IMR-90 (cell line): ENCODE measurements at regions not wholly inside any gene's neighbourhood (a gene's known extent, or its start where the extent isn't known, plus 50 kb on each side); places are given as distances from the start of the nearest gene placed in this dataset.

Experiments used
- ATAC-seq: fragments of 200-7000 bp; cut with Tn5 transposase; 2 replicates; pipeline ENCODE4 v1.9.1; 2020; ENCODE audit warnings: low read depth, mild to moderate bottlenecking, moderate library complexity
- BruUV-seq: library from RNA; stranded (reverse); fragments of 400-500 nt; replicated peaks from 2 replicates; lab custom pipeline; 2021; lab: Mats Ljungman, UMichigan
- CTCF ChIA-PET: fragments of 300-600 bp; formaldehyde crosslinking; extraction: SDS; loops from one replicate; lab custom pipeline; 2021; ENCODE audit warnings: antibody characterized with exemption; lab: Yijun Ruan, JAX
- POLR2A ChIA-PET: fragments of 300-600 bp; sonication (Branson Sonifier 250); formaldehyde crosslinking; loops from one replicate; lab custom pipeline; 2022; ENCODE audit warnings: antibody characterized with exemption; ENCODE audit not compliant: unreplicated experiment; lab: Charles Lee
- DNase-seq: peaks from one replicate; pipeline ENCODE4 v3.0.0; 2013
- H2AFZ ChIP-seq: replicated peaks from 2 replicates; pipeline ENCODE3; 2013; ENCODE audit warnings: low read length, mild to moderate bottlenecking; ENCODE audit not compliant: poor library complexity
- H2AK5ac ChIP-seq: 2 replicates; pipeline ENCODE4 v1.6.1; 2013; ENCODE audit warnings: low read depth, low read length, inconsistent platforms
- H2AK9ac ChIP-seq: replicated peaks from 2 replicates; pipeline ENCODE3; 2013; ENCODE audit warnings: mild to moderate bottlenecking, low read depth, low read length, moderate library complexity; ENCODE audit not compliant: poor library complexity
- H2BK120ac ChIP-seq: 2 replicates; pipeline ENCODE4 v1.6.1; 2013; ENCODE audit warnings: low read depth, low read length, inconsistent platforms
- H2BK15ac ChIP-seq: 3 replicates; pipeline ENCODE4 v1.6.1; 2013; ENCODE audit warnings: low read depth, low read length, inconsistent platforms
- H2BK20ac ChIP-seq: 2 replicates; pipeline ENCODE4 v1.6.1; 2013; ENCODE audit warnings: low read depth, mild to moderate bottlenecking, inconsistent platforms, low read length, moderate library complexity
- H2BK5ac ChIP-seq: 2 replicates; pipeline ENCODE4 v1.6.1; 2013; ENCODE audit warnings: mild to moderate bottlenecking, low read depth, low read length, inconsistent platforms; ENCODE audit not compliant: poor library complexity, severe bottlenecking
- H3K14ac ChIP-seq: replicated peaks from 2 replicates; pipeline ENCODE4 v1.6.1; 2013; ENCODE audit warnings: low read depth, low read length, inconsistent platforms
- H3K18ac ChIP-seq: 2 replicates; pipeline ENCODE4 v1.6.1; 2013; ENCODE audit warnings: low read depth, low read length, control low read depth
- H3K23ac ChIP-seq: 2 replicates; pipeline ENCODE4 v1.6.1; 2013; ENCODE audit warnings: low read depth, low read length, inconsistent platforms
- H3K27ac ChIP-seq: 2 replicates; pipeline ENCODE4 v1.5.1; 2013; ENCODE audit warnings: mild to moderate bottlenecking, control low read depth, low read length; ENCODE audit not compliant: insufficient read depth
- H3K27me3 ChIP-seq: 2 replicates; pipeline ENCODE4 v1.6.1; 2013; ENCODE audit warnings: low read length; ENCODE audit not compliant: control insufficient read depth, insufficient read depth
- H3K36me3 ChIP-seq: 2 replicates; pipeline ENCODE4 v1.6.1; 2013; ENCODE audit warnings: low read length, mixed read lengths; ENCODE audit not compliant: control insufficient read depth, insufficient read depth
- H3K4ac ChIP-seq: 2 replicates; pipeline ENCODE4 v1.6.1; 2013; ENCODE audit warnings: low read depth, low read length, inconsistent platforms
- H3K4me1 ChIP-seq: 2 replicates; pipeline ENCODE4 v1.6.1; 2013; ENCODE audit warnings: low read length, mixed read lengths; ENCODE audit not compliant: control insufficient read depth, insufficient read depth
- H3K4me2 ChIP-seq: 2 replicates; pipeline ENCODE4 v1.6.1; 2013; ENCODE audit warnings: low read depth, mild to moderate bottlenecking, control low read depth, low read length, moderate library complexity
- H3K4me3 ChIP-seq: 2 replicates; pipeline ENCODE4 v1.5.1; 2013; ENCODE audit warnings: low read depth, mild to moderate bottlenecking, control low read depth, low read length, moderate library complexity; ENCODE audit not compliant: insufficient read depth
- H3K56ac ChIP-seq: 2 replicates; pipeline ENCODE4 v1.6.1; 2013; ENCODE audit warnings: low read length, inconsistent platforms; ENCODE audit not compliant: insufficient read depth; ENCODE audit errors: extremely low read depth
- H3K79me1 ChIP-seq, 2 experiments: 2 replicates each; pipeline ENCODE4 v1.6.1; 2013; ENCODE audit warnings: low read length in 2 of 2, inconsistent platforms in 1 of 2, low read depth in 1 of 2
- H3K9ac ChIP-seq: 2 replicates; pipeline ENCODE4 v1.6.1; 2013; ENCODE audit warnings: low read depth, low read length, control low read depth
- H3K9me1 ChIP-seq: 2 replicates; pipeline ENCODE4 v1.6.1; 2013; ENCODE audit warnings: low read length, inconsistent platforms; ENCODE audit not compliant: insufficient read depth
- H3K9me3 ChIP-seq: 2 replicates; pipeline ENCODE4 v1.6.1; 2013; ENCODE audit warnings: low read length; ENCODE audit not compliant: control insufficient read depth, insufficient read depth
- H4K20me1 ChIP-seq: 2 replicates; pipeline ENCODE4 v1.6.1; 2013; ENCODE audit warnings: low read length, inconsistent platforms; ENCODE audit not compliant: insufficient read depth
- H4K5ac ChIP-seq: 2 replicates; pipeline ENCODE4 v1.6.1; 2013; ENCODE audit warnings: mild to moderate bottlenecking, low read depth, low read length, control low read depth
- H4K8ac ChIP-seq, 2 experiments: 2 replicates each; pipeline ENCODE4 v1.6.1; 2013; ENCODE audit warnings: low read depth in 2 of 2, low read length in 2 of 2, control low read depth in 1 of 2, inconsistent platforms in 1 of 2
- H4K91ac ChIP-seq: 2 replicates; pipeline ENCODE4 v1.6.1; 2013; ENCODE audit warnings: low read depth, low read length, inconsistent platforms; ENCODE audit not compliant: insufficient read depth
- BHLHE40 ChIP-seq: fragments of 150-350 bp; IDR thresholded peaks from 2 replicates; pipeline ENCODE4 v1.6.1; 2016; ENCODE audit warnings: mild to moderate bottlenecking, low read depth, low read length
- CEBPB ChIP-seq: IDR thresholded peaks from 2 replicates; pipeline ENCODE4 v1.6.1; 2012; ENCODE audit warnings: low read depth, low read length, improper control_type of control experiment
- CHD1 ChIP-seq: IDR thresholded peaks from 2 replicates; pipeline ENCODE4 v1.6.1; 2012; ENCODE audit warnings: low read depth, low read length, improper control_type of control experiment
- ELK1 ChIP-seq: fragments of 150-350 bp; IDR thresholded peaks from 2 replicates; pipeline ENCODE4 v1.6.1; 2016; ENCODE audit warnings: low read depth, mild to moderate bottlenecking, low read length, moderate library complexity, borderline replicate concordance
- FOS ChIP-seq: fragments of 150-350 bp; IDR thresholded peaks from 2 replicates; pipeline ENCODE4 v1.6.1; 2016; ENCODE audit warnings: low read depth, low read length
- MAFK ChIP-seq: IDR thresholded peaks from 2 replicates; pipeline ENCODE4 v1.6.1; 2012; ENCODE audit warnings: low read depth, low read length, improper control_type of control experiment
- MAZ ChIP-seq: IDR thresholded peaks from 2 replicates; pipeline ENCODE4 v1.6.1; 2012; ENCODE audit warnings: low read depth, mild to moderate bottlenecking, low read length, improper control_type of control experiment, moderate library complexity, borderline replicate concordance
- MXI1 ChIP-seq: IDR thresholded peaks from 2 replicates; pipeline ENCODE4 v1.6.1; 2012; ENCODE audit warnings: low read depth, mild to moderate bottlenecking, low read length, moderate library complexity, borderline replicate concordance
- NFE2L2 ChIP-seq: fragments of 150-350 bp; IDR thresholded peaks from 2 replicates; pipeline ENCODE4 v1.6.1; 2016; ENCODE audit warnings: low read depth, mild to moderate bottlenecking, low read length
- POLR2A ChIP-seq: IDR thresholded peaks from 2 replicates; pipeline ENCODE4 v1.6.1; 2012; ENCODE audit warnings: mild to moderate bottlenecking, low read depth, low read length
- RAD21 ChIP-seq: IDR thresholded peaks from 2 replicates; pipeline ENCODE4 v1.6.1; 2012; ENCODE audit warnings: low read length, improper control_type of control experiment
- RCOR1 ChIP-seq: IDR thresholded peaks from 2 replicates; pipeline ENCODE4 v1.6.1; 2012; ENCODE audit warnings: mild to moderate bottlenecking, low read length, improper control_type of control experiment; ENCODE audit not compliant: insufficient replicate concordance
- RFX5 ChIP-seq: IDR thresholded peaks from 2 replicates; pipeline ENCODE4 v1.8.0; 2012; ENCODE audit warnings: low read depth, mild to moderate bottlenecking, low read length, moderate library complexity
- SMC3 ChIP-seq: fragments of 150-350 bp; IDR thresholded peaks from 2 replicates; pipeline ENCODE4 v1.6.1; 2016; ENCODE audit warnings: low read depth, mild to moderate bottlenecking, antibody characterized with exemption, low read length, moderate library complexity
- WGBS, 2 experiments: methylation state at CpG; one replicate each; pipeline versions ENCODE4 v1.1.5 to v1.1.7; 2013; ENCODE audit warnings: missing lambda C conversion rate in 2 of 2; ENCODE audit not compliant: insufficient read length in 1 of 2; ENCODE audit errors: extremely low coverage in 2 of 2; 5-methylcytosine and 5-hydroxymethylcytosine counted together
- dilution Hi-C: fragments of 300-500 bp; cut with HindIII; formaldehyde crosslinking; loops from one replicate; pipeline ENCODE4 v1.14.3; 2018; ENCODE audit warnings: low sequenced_read_pairs; ENCODE audit not compliant: unreplicated experiment
- in situ Hi-C: fragments of 300-500 bp; cut with MboI; formaldehyde crosslinking; loops from 3 replicates; pipeline ENCODE4 v1.14.3; 2019; ENCODE audit warnings: low sequenced_read_pairs, inconsistent platforms, mixed read lengths
- intact Hi-C: fragments of 100-400 bp; cut with micrococcal nuclease; formaldehyde crosslinking; loops from 2 replicates; pipeline ENCODE4 v1.10.0; 2022
- TF ChIP-seq, protein P1 (sequence below): conservative IDR thresholded peaks from 2 replicates; pipeline ENCODE4 v1.5.1; 2012; ENCODE audit warnings: mild to moderate bottlenecking, low read depth, low read length, improper control_type of control experiment
- TF ChIP-seq, protein P2 (sequence below): fragments of 150-350 bp; IDR thresholded peaks from 2 replicates; pipeline ENCODE4 v1.6.1; 2017; ENCODE audit warnings: mild to moderate bottlenecking, antibody characterized with exemption, low read length, low read depth

GRCh38 chr2:122357998-122358397 is 602.5 kb downstream of the TSN start:
- Histone ChIP-seq H4K5ac (no peak overlapping the region), H2BK20ac (no peak overlapping the region), H4K20me1 (no peaks in the 10 kb centered on the region), H3K4me2 (no peak overlapping the region), H2BK5ac (no peak overlapping the region), H3K4ac (no peak overlapping the region), H2AK9ac (no peak overlapping the region), H3K9ac (no peak overlapping the region), H3K27me3 (no peaks in the 10 kb centered on the region), H3K14ac (no peak overlapping the region), H3K27ac (no peak overlapping the region), H2BK120ac (no peak overlapping the region), H3K56ac (no peak overlapping the region), H2BK15ac (no peak overlapping the region), H3K79me1 (no peaks in the 10 kb centered on the region), H3K18ac (no peak overlapping the region), H4K8ac (no peak overlapping the region), H3K36me3 (no peaks in the 10 kb centered on the region), H3K4me3 (no peak overlapping the region), H4K91ac (no peak overlapping the region), H3K9me3 (peaks cover 3% of the 10 kb centered on the region; the same call in 1 of the 2 replicates), H3K9me1 (no peaks in the 10 kb centered on the region), H2AK5ac (no peak overlapping the region), H2AFZ (no peak overlapping the region), H3K23ac (no peak overlapping the region), H3K4me1 (no peaks in the 10 kb centered on the region)
- ChIA-PET POLR2A (no interaction called here), CTCF (no interaction called here)
- in situ Hi-C loops (no loop called here), intact Hi-C loops (no loop called here), dilution Hi-C loops (no loop called here)
- DNase-seq = no peak
- WGBS, 2 experiments = no CpG with 5 or more reads among the region's 1 CpG
- no peak for ATAC-seq
- BruUV-seq = no TSS peak
- TF ChIP-seq FOS = no peak
- no peak for TF ChIP-seq NFE2L2
- TF ChIP-seq SMC3 = no peak
- no peak for TF ChIP-seq RFX5
- TF ChIP-seq MAFK = no peak
- no peak for TF ChIP-seq ELK1
- TF ChIP-seq, protein P1, sequence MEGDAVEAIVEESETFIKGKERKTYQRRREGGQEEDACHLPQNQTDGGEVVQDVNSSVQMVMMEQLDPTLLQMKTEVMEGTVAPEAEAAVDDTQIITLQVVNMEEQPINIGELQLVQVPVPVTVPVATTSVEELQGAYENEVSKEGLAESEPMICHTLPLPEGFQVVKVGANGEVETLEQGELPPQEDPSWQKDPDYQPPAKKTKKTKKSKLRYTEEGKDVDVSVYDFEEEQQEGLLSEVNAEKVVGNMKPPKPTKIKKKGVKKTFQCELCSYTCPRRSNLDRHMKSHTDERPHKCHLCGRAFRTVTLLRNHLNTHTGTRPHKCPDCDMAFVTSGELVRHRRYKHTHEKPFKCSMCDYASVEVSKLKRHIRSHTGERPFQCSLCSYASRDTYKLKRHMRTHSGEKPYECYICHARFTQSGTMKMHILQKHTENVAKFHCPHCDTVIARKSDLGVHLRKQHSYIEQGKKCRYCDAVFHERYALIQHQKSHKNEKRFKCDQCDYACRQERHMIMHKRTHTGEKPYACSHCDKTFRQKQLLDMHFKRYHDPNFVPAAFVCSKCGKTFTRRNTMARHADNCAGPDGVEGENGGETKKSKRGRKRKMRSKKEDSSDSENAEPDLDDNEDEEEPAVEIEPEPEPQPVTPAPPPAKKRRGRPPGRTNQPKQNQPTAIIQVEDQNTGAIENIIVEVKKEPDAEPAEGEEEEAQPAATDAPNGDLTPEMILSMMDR = no peak
- TF ChIP-seq POLR2A = no peak
- TF ChIP-seq MAZ = no peak
- TF ChIP-seq, protein P2, sequence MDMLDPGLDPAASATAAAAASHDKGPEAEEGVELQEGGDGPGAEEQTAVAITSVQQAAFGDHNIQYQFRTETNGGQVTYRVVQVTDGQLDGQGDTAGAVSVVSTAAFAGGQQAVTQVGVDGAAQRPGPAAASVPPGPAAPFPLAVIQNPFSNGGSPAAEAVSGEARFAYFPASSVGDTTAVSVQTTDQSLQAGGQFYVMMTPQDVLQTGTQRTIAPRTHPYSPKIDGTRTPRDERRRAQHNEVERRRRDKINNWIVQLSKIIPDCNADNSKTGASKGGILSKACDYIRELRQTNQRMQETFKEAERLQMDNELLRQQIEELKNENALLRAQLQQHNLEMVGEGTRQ = no peak
- no peak for TF ChIP-seq MXI1
- TF ChIP-seq RCOR1 = no peak
- no peak for TF ChIP-seq BHLHE40
- no peak for TF ChIP-seq CHD1
- TF ChIP-seq CEBPB = no peak
- no peak for TF ChIP-seq RAD21
